ENCODE measurements at regions not wholly inside any gene's neighbourhood (a gene's known extent, or its start where the extent isn't known, plus 50 kb on each side); places are given as distances from the start of the nearest gene placed in this dataset.
"Not testable (repeated sequence)": the region's sequence is repeated elsewhere in the genome, so short reads cannot be mapped to it uniquely, and the experiment has no call there.

- Histone ChIP-seq H3K4me3 (ENCODE audit: low read depth, low read length) (peak overlapping the region; percentile 29), H3K36me3 (ENCODE audit: control insufficient read depth, insufficient read depth, low read length) (no peaks in the 10 kb centered on the region), H3K27me3 (ENCODE audit: control insufficient read depth, insufficient read depth, low read length) (peaks cover 5% of the 10 kb centered on the region; the same call in 1 of the 2 replicates)
- ChIA-PET POLR2A (no interaction called here), CTCF (no interaction called here)
- TF ChIP-seq CTCF (IDR thresholded peaks at IDR 0.05; ENCODE audit: insufficient read depth, low read depth, low read length): no peak
- DNase-seq (ENCODE audit: low read depth): peak; percentile 2
Observed at GRCh38 chr9:95570150-95570549, 53.4 kb upstream of the PTCH1 start.

- H3K27me3 ChIP-seq (ENCODE audit: control insufficient read depth, insufficient read depth, low read length); DNase-seq (ENCODE audit: low read depth); H3K4me3 ChIP-seq (ENCODE audit: low read depth, low read length); H3K36me3 ChIP-seq (ENCODE audit: control insufficient read depth, insufficient read depth, low read length); CTCF ChIA-PET; POLR2A ChIA-PET: not testable (repeated sequence)
Observed at GRCh38 chr9:95568735-95569134, 52.0 kb upstream of the PTCH1 start.

Data from BJ (cell line).